Stimulated activated CD4-positive, alpha-beta T cell treated with anti-CD3 and anti-CD28 coated beads, TNF-alpha, amount 100 ng/mL, for 48 hours (primary cell): ENCODE measurements at regions not wholly inside any gene's neighbourhood (a gene's known extent, or its start where the extent isn't known, plus 50 kb on each side); places are given as distances from the start of the nearest gene placed in this dataset.
"Not testable (repeated sequence)": the region's sequence is repeated elsewhere in the genome, so short reads cannot be mapped to it uniquely, and the experiment has no call there.

Source experiments
- DNase-seq, 3 donors: peaks; one replicate each; pipeline ENCODE4 v3.0.0-alpha.2; 2020; ENCODE audit warnings: low read depth in 3 of 3

- DNase-seq, result no peak
Observed at GRCh38 chrX:122279746-122280145, 904.3 kb upstream of the GRIA3 start.

GRCh38 chrX:122299822-122300221 is 884.3 kb upstream of the GRIA3 start:
- not testable (repeated sequence) for DNase-seq

- no peak for DNase-seq
Observed at GRCh38 chrX:122301491-122301890, 882.6 kb upstream of the GRIA3 start.

- DNase-seq, result no peak
Observed at GRCh38 chrX:122303761-122304160, 880.3 kb upstream of the GRIA3 start.

- DNase-seq, result no peak
Observed at GRCh38 chrX:122344816-122345215, 839.3 kb upstream of the GRIA3 start.

- no peak for DNase-seq
Observed at GRCh38 chrX:122363112-122363795, 820.8 kb upstream of the GRIA3 start.

- DNase-seq, result not testable (repeated sequence)
Observed at GRCh38 chrX:122375533-122375932, 808.5 kb upstream of the GRIA3 start.

DNA sequence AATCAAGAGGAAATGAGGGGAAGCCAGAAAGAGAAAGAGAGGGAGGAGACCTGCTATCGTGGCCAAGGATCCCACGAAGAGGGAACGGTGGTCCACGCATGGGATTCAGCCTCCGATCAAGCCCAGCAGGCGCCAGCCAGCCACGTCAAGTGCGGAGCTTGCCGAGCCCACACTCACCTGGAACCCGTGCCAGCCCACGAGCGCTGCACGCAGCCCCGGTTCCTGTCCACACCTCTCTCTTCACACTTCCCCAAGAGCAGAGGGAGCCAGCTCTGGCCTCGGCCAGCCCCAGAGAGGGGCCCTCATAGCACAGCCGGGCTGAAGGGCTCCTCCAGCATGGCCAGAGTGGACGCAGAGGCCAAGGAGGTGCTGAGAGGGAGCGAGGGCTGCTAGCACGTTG is 795.1 kb upstream of the GRIA3 start:
- DNase-seq, result no peak

DNA sequence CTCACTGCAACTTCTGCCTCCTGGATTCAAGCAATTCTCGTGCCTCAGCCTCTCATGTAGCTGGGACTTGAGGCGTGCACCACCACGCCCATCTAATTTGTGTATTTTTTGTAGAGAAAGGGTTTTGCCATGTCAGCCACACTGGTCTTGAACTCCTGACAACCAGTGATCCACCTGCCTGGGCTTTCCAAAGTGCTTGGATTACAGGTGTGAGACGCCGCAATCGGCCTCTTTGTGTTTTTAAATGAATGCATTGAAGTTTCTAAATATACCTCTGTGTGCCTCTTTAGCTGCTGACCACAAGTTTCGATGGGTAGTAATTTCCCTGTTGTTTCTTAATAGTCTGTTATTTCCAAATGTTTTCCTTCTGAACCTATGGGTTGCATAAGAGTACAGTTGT is 765.3 kb upstream of the GRIA3 start:
- no peak for DNase-seq

DNA sequence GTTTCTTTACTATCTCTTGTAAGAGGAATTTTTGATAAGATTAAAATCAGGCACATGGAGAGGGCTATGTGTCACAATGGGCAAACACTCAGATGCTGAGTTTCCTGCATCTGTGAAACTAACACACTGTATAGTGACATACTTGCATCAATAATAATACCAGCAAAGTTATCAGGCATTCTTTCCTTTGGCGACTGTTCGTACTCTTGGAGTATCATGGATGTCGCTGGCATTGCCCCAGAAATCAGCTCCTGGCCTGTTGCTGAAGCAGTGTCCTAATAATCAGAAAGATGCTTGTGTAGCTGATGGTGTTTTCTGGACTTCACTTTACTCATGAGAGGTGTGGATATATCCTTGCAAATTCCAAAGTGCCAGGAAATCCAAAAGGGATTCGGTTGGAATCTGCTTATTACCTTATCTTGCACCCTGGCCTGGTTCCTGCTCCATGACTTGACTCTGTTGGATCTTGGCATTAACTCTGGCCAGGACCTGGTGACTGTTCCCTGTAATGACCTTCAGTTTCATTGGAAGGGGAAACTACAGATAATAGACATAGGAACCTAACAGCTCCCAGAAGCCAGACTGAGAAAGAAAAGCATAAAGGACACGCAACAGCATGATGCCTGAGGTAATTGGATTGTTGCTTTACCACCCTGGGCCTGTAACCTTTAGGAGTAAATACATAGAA is 762.5 kb upstream of the GRIA3 start:
- DNase-seq, result no peak

- DNase-seq, result no peak
Observed at GRCh38 chrX:122422547-122422946, 761.5 kb upstream of the GRIA3 start.

GRCh38 chrX:122434942-122435341 is 749.1 kb upstream of the GRIA3 start:
- no peak for DNase-seq

DNA sequence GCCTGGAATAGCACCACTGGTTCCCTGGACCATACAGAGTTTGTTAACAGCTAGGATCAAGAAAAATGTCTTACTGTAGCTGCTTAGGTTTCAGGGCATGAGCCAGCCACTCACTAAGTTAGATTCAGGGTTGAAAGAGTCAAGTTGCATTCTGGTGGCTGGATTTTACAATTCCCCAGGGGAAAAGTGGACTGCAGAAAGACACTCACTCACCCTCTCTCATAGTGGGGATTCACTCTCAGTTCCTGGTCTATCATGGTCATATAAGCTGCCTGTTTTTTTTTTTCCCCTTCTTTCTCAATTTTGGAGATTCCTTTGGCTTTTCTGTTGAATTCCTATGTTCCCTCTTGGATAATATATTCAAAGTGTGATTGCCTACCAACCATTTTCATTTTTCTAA is 744.2 kb upstream of the GRIA3 start:
- no peak for DNase-seq

DNA sequence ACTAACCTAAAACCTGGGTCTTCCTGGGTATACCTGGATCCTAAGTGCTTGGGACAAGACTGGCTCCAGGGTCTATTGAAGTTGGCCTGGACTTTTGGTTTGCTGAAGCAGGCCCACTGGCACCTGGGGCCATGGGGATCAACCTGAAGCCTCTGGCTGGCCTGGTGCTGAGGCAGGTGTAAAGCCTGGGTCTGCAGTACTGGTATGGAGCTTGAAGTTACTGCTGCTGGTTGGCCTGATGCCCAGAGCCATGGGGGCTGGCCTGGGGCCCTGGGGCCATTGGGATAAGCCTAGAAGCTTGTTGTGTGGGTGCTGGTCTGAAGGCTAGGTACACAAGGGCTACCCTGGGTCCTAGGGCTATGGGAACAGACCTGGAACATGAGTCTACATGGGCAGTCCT is 743.2 kb upstream of the GRIA3 start:
- DNase-seq, result no peak

GRCh38 chrX:122441451-122441850 is 742.6 kb upstream of the GRIA3 start:
- DNase-seq, result no peak

DNA sequence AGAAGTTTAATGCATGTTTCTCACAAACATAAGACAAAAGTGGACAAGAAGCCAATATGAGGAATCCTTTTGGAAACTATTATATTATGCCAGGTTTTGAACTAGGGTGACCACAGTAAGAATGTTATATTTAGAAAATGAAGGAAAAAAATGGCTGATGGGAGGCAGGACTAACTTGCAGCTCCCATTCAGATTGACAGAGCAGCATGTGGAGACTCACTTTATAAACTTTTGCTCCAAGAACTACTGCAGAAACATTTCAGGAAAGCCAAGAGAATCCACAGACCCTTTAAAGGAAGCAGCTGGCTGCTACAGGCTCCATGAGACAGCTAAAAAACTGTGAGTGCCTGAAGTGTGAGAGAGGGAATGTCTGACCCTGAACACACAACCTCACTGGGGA is 738.6 kb upstream of the GRIA3 start:
- DNase-seq, result no peak

DNA sequence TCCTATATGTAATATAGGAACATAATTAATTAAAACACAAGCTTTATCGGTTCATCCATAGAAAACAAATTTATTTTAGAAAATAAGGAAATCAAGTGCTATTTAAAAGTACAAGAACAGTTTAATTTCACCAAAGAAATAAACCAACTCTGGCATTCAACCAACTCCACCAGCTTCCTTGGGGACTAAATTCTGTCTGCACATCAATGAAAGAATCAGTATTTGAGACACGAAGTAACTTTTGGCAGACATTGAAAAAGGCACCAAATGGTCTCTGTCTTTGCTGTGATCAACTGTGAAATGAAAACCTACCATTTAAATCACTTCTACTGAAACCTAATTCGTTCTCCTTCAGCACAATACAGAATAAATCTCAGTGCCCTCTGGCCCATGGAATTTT is 719.7 kb upstream of the GRIA3 start:
- no peak for DNase-seq

GRCh38 chrX:122475306-122475705 is 708.8 kb upstream of the GRIA3 start:
- no peak for DNase-seq

GRCh38 chrX:122500556-122500955 is 683.5 kb upstream of the GRIA3 start:
- no peak for DNase-seq

- no peak for DNase-seq
Observed at GRCh38 chrX:122501652-122502051, 682.4 kb upstream of the GRIA3 start.

- DNase-seq, result no peak
Observed at GRCh38 chrX:122504026-122504425, 680.1 kb upstream of the GRIA3 start.

DNA sequence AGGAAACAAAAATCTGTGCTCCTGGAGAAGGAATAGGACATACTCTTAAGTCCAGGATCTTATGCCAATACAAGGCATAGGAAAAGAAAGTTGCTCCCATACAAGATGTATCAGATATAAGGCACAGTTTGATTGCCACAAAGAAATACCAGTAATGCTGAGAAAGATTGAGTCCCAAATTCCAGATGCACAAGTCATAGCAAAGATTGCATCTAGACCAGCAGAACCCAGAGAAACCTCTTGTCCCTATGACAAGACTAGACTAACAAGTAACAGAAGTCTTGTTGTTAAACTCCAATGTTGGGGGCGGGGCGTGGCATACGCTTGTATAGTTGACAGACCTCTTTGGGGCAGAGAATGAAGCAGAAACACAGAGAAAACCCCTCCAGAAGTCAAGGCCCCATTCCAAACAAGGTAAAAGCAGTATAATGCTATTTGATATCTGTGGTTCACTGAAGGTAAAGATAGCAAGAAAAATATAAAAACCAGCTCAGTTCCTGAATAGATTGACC is 671.5 kb upstream of the GRIA3 start:
- DNase-seq, result no peak

- no peak for DNase-seq
Observed at GRCh38 chrX:122517786-122518185, 666.3 kb upstream of the GRIA3 start.
